HFFc6 (cell line): ENCODE measurements at regions not wholly inside any gene's neighbourhood (a gene's known extent, or its start where the extent isn't known, plus 50 kb on each side); places are given as distances from the start of the nearest gene placed in this dataset.
"Not testable (repeated sequence)": the region's sequence is repeated elsewhere in the genome, so short reads cannot be mapped to it uniquely, and the experiment has no call there.

ENCODE experiments used
- DNase-seq: peaks from one replicate; pipeline ENCODE4 v3.0.0-alpha.2; 2018
- H3K27ac Mint-ChIP-seq: 2 replicates; pipeline ENCODE4 v1.8.0; 2020; ENCODE audit warnings: mild to moderate bottlenecking, mixed read lengths
- H3K27me3 Mint-ChIP-seq: 2 replicates; pipeline ENCODE4 v1.8.0; 2021; ENCODE audit warnings: mild to moderate bottlenecking, moderate library complexity, mixed read lengths; ENCODE audit not compliant: insufficient read depth
- H3K36me3 Mint-ChIP-seq: 2 replicates; pipeline ENCODE4 v1.8.0; 2021; ENCODE audit warnings: low read depth, mixed read lengths
- H3K4me1 Mint-ChIP-seq: 2 replicates; pipeline ENCODE4 v1.8.0; 2020; ENCODE audit warnings: low read depth, mixed read lengths
- H3K4me3 Mint-ChIP-seq: 2 replicates; pipeline ENCODE4 v1.8.0; 2020; ENCODE audit warnings: mild to moderate bottlenecking, moderate library complexity, mixed read lengths
- H3K9me3 Mint-ChIP-seq: 2 replicates; pipeline ENCODE4 v1.8.0; 2020; ENCODE audit warnings: mild to moderate bottlenecking, mixed read lengths
- CTCF ChIP-seq: fragments of 200-600 bp; sonication (generic); IDR thresholded peaks from 2 replicates; pipeline ENCODE4 v1.5.0; 2021; ENCODE audit warnings: antibody characterized with exemption, mild to moderate bottlenecking

GRCh38 chr10:125256026-125256425 lies 95.7 kb upstream of the CTBP2 start:
- Mint-ChIP-seq H3K27ac (no peak overlapping the region), H3K4me3 (no peak overlapping the region), H3K9me3 (peaks cover 15% of the 10 kb centered on the region), H3K27me3 (peaks cover 2% of the 10 kb centered on the region; the same call in 1 of the 2 replicates), H3K36me3 (peaks cover 5% of the 10 kb centered on the region; the same call in 1 of the 2 replicates), H3K4me1 (no peaks in the 10 kb centered on the region)
- no peak for DNase-seq
- no peak for TF ChIP-seq CTCF

GRCh38 chr10:125252937-125253336 lies 92.6 kb upstream of the CTBP2 start:
- H3K4me1 Mint-ChIP-seq: peaks cover 10% of the 10 kb centered on the region
- no peak for TF ChIP-seq CTCF
- no peak overlapping the region for H3K4me3 Mint-ChIP-seq
- H3K36me3 Mint-ChIP-seq: peaks cover 5% of the 10 kb centered on the region; the same call in 1 of the 2 replicates
- H3K27me3 Mint-ChIP-seq: peaks cover 2% of the 10 kb centered on the region; the same call in 1 of the 2 replicates
- DNase-seq: no peak
- peaks cover 15% of the 10 kb centered on the region for H3K9me3 Mint-ChIP-seq
- no peak overlapping the region for H3K27ac Mint-ChIP-seq

- H3K27ac Mint-ChIP-seq, H3K27me3 Mint-ChIP-seq, DNase-seq, H3K36me3 Mint-ChIP-seq, H3K4me3 Mint-ChIP-seq: not testable (repeated sequence)
- peaks cover 15% of the 10 kb centered on the region for H3K9me3 Mint-ChIP-seq
- H3K4me1 Mint-ChIP-seq: peaks cover 18% of the 10 kb centered on the region
Observed at GRCh38 chr10:125250834-125251233, 90.5 kb upstream of the CTBP2 start.

GRCh38 chr10:125249948-125250347 lies 89.6 kb upstream of the CTBP2 start:
- Mint-ChIP-seq H3K4me3 (no peak overlapping the region), H3K36me3 (peaks cover 5% of the 10 kb centered on the region; the same call in 1 of the 2 replicates), H3K27ac (no peak overlapping the region), H3K27me3 (peaks cover 2% of the 10 kb centered on the region; the same call in 1 of the 2 replicates), H3K4me1 (peaks cover 18% of the 10 kb centered on the region), H3K9me3 (peaks cover 15% of the 10 kb centered on the region)
- no peak for TF ChIP-seq CTCF
- DNase-seq: no peak

GRCh38 chr10:125248489-125248888 lies 88.1 kb upstream of the CTBP2 start:
- H3K27ac Mint-ChIP-seq: no peak overlapping the region
- H3K9me3 Mint-ChIP-seq: peaks cover 15% of the 10 kb centered on the region
- peak overlapping the region; percentile 73 for H3K4me3 Mint-ChIP-seq
- no peaks in the 10 kb centered on the region; the same call in none of the 2 replicates for H3K27me3 Mint-ChIP-seq
- no peak for TF ChIP-seq CTCF
- H3K36me3 Mint-ChIP-seq: peaks cover 5% of the 10 kb centered on the region; the same call in 1 of the 2 replicates
- H3K4me1 Mint-ChIP-seq: peaks cover 18% of the 10 kb centered on the region
- DNase-seq: no peak

- Mint-ChIP-seq H3K27ac (no peak overlapping the region), H3K4me3 (no peak overlapping the region), H3K27me3 (no peaks in the 10 kb centered on the region; the same call in 1 of the 2 replicates), H3K36me3 (peaks cover 5% of the 10 kb centered on the region; the same call in 1 of the 2 replicates), H3K9me3 (peaks cover 10% of the 10 kb centered on the region), H3K4me1 (peaks cover 18% of the 10 kb centered on the region)
- no peak for TF ChIP-seq CTCF
- no peak for DNase-seq
Observed at GRCh38 chr10:125247576-125247975, 87.2 kb upstream of the CTBP2 start.
